Suprapubic skin (tissue), 3 donors: ENCODE measurements at regions not wholly inside any gene's neighbourhood (a gene's known extent, or its start where the extent isn't known, plus 50 kb on each side); places are given as distances from the start of the nearest gene placed in this dataset.

Experiments
- CTCF ChIP-seq, 2 donors: fragments of 200-600 bp in 1 of 2; fragments of 450-650 bp in 1 of 2; sonication (generic) in 1 of 2; IDR thresholded peaks; one replicate each; pipeline ENCODE4 v1.5.1; 2016 to 2019; ENCODE audit warnings: antibody characterized with exemption in 2 of 2, mild to moderate bottlenecking in 1 of 2, moderate library complexity in 1 of 2
- POLR2A ChIP-seq, 2 donors: fragments of 450-650 bp; IDR thresholded peaks; one replicate each; pipeline ENCODE4 v1.6.1; 2017; ENCODE audit warnings: antibody characterized with exemption in 2 of 2, mild to moderate bottlenecking in 2 of 2, moderate library complexity in 2 of 2

GRCh38 chr7:54477083-54477482 is 65.1 kb upstream of the VSTM2A start:
- TF ChIP-seq CTCF (IDR thresholded peaks at IDR 0.05) (no peak), POLR2A (IDR thresholded peaks at IDR 0.05) (no peak)
